HG03196 (cell line): ENCODE measurements at regions not wholly inside any gene's neighbourhood (a gene's known extent, or its start where the extent isn't known, plus 50 kb on each side); places are given as distances from the start of the nearest gene placed in this dataset.

ENCODE experiments used
- ATAC-seq: cut with Tn5 transposase; IDR thresholded peaks from one replicate; pipeline ENCODE4 v1.9.1; 2021; ENCODE audit not compliant: unreplicated experiment

GRCh38 chr6:33967966-33968724, 164.3 kb upstream of the MLN start:
- no peak for ATAC-seq

- no peak for ATAC-seq
These were observed 163.5 kb upstream of the MLN start for GRCh38 chr6:33967265-33967767.

- ATAC-seq, result no peak
These were observed 162.7 kb upstream of the MLN start for GRCh38 chr6:33966536-33966935.

GRCh38 chr6:33965766-33966165, 162.0 kb upstream of the MLN start:
- ATAC-seq, result no peak

GRCh38 chr6:33964387-33964786, 160.6 kb upstream of the MLN start:
- ATAC-seq, result no peak

GRCh38 chr6:33963136-33963750, 159.4 kb upstream of the MLN start:
- ATAC-seq, result no peak

DNA sequence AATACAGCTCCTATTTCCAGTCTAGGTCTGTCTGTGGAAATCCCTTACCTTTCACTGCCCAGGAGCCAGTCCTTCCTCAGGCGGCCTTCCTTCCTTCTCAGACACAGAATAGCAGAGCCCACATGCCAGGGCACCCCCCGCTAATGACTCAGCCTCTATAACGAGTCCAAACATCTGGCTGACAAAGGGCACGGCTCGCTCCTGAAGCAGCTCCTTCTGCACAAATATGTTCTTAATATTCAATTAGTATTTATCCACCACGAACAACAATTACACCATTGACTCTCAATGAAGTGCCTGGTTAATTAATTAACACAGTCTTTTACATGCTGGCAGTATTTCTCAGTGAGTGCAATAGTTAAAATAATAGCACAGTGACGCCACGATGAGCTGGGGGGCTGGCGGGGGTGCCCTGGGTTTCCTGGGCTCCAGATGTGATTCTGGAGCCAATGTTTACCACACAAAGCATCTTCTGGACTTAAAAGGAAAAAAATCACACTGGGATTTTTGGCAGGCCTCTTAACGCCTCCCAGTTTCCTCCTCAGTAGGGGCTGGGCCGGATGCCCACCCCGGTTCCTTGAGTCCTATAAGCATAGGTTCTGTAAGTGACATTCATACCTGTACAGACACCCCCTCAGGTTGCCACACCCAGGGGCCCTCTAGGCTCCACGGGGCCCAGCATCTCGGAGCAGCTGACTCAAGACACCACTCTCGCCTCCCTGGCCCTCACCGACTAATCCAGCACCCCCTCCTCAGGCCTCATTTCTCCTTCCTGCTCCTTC, 158.6 kb upstream of the MLN start:
- no peak for ATAC-seq

- ATAC-seq, result no peak
These were observed 157.9 kb upstream of the MLN start for GRCh38 chr6:33961691-33962090.

DNA sequence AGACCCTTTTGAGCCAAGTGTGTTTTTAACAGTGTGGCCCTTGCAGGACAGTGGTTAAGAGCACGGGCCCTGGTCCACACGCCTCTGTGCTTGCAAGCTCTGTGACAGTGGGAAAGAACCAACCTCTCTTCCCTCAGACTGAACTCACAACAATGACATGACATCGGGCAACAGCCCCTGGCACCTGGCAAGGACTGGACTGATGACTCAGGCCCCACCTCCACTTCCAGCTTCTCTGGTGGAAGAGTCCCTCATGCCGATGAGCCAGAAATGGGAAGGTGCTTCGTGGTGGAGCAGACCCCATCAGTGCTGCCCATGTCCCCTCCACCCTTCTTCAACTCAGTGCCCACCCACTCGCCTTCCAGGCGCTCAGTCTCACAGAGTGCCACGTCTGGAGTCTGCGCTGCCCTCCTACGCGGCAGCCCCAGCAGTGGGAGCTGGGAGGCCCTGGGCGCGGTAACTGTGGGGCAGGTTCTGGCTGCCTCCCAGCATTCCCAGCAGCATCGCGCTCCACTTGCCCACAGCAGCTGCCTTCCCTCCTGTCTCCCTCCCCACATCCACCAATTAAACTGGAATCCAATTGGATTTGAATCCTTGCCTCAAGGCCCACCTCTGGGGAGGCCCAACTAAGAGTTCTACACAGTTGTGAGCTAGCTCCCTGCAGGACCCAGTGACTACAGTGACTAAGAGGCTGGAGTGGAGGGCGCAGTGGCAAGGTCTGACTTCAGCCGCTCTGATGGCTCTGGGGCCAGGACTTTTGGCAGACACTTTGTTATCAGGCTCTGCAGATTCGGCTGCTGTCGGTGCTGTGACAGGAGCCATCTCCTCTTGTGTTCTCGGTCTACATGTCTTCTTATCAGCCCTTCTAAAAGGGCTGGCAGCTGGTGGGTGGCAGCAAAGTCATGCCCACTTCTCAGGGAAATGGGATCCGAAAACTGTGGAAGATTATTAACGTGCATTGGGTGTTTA, 156.8 kb upstream of the MLN start:
- no peak for ATAC-seq

GRCh38 chr6:33959661-33960344, 156.0 kb upstream of the MLN start:
- ATAC-seq, result no peak

DNA sequence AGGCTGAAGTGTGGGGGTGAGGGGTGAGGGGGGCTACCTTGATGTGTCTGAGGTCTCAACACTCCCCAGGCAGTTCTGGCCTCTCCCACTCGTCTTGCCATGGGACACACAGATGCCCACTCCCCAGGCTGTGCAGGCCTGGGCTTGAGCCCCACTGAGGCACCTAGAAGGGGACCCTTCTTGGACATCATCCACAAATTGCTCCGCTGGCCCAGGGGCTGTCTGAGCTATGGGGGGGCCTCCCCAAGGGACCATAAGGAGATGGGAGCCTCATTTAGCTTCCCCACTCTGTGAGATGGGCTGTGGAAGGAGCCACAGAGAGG, 155.5 kb upstream of the MLN start:
- ATAC-seq, result no peak

DNA sequence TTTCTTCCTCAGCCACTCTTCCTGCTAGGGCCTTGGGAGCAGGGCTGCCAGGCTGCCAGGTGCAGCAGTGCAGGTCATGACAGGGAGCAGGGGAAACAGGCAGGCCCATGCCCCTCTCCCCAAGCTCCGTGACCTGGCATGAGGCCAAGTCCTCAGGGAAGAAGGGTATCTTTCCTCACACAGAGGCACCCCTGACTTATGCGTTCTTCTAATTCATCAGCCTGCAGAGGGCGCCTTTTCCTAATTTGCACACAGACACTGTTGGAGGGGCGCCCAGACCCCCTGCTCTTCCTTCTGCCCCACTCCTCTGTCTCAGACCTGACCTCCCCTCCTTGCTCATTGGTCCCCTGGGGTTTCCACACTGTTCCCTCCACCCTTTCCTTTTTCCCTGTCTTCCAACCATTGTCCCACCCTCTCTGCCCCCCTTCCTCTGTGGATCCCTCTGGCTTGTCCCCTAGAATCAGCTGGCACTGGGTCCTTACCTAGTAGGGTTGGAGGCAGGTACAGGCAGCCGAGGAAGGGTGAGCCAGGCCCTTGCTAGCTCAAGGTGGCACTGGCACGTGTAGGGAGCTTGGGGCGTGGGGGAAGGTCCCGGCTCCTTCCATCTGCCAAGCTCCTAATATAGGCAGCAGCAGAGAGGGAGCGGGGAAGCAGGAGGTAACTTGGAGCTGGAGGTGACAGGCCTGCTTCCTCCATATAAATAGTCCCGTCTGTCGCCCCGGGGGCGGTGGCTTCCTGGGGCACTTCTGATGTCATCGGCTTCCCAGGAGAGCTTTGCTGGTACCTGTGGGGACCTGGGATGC, 154.9 kb upstream of the MLN start:
- no peak for ATAC-seq

DNA sequence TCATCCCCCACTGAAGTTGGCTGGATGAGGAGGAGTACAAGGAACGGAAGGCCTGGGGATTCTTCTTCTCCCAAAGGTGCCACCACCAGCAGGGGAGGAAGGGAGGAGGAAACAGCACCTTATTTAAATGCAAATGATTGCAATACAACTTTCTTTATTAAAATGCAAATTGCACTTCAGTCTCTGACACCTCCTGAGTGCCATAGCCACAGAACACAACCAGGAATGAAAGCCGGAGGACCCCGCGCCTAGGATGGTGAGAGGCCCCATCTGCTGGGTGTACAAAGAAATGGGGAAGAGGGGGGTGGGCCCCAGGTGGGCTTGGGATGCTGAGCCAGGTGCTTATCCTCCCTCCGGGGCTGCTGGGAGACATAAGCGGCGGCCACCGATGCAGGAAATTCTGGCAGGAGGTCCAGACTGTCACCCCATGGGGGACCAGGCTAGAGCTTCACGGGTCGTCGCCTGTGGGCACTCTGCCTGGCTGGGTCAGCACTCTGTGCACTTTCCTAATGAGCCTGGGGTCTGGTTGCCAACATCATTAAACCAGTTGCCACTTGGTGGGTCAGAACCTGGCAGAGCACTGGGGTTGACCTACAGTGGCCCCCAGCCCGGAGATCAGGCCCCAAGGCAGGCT, 154.2 kb upstream of the MLN start:
- no peak for ATAC-seq

DNA sequence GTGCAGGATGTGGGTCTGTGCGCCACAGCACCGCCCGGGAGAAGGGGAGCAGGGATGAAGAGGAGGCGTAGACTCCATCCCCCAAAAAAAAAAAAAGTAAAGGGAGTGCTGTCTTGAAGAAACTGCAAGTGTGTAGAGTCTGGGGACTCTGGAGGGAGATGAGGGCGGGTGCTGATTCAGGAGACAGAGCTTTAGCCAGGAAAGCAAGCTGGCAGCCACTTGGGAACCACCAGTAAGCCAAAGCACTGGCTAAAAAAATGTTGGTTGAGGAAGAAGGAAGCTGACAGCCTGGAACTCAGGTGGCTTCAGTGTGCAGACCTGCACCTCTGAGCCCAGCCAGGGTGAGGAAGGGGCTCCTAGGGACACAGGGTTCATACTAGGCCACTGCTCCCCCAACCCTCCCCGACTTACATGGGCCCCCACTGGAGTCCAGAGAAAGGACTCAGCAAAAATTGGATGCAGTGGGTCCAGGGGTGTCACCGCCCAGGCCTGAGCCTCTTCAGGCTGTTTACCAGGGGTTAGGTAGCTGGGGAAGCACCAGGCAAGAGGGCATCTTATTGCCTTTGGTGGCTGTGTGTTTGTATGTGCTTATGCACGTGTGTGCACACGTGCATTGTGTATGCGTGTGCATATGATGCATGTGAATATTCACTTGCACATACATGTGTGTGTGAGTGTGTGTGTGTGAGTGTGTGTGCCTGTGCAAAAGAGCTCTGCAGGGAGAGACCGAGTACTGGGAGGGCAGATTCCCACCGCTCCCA, 153.5 kb upstream of the MLN start:
- ATAC-seq, result no peak

GRCh38 chr6:33956206-33956605, 152.4 kb upstream of the MLN start:
- ATAC-seq, result no peak

GRCh38 chr6:33955566-33955965, 151.8 kb upstream of the MLN start:
- no peak for ATAC-seq

GRCh38 chr6:33954453-33954852, 150.7 kb upstream of the MLN start:
- ATAC-seq, result no peak

DNA sequence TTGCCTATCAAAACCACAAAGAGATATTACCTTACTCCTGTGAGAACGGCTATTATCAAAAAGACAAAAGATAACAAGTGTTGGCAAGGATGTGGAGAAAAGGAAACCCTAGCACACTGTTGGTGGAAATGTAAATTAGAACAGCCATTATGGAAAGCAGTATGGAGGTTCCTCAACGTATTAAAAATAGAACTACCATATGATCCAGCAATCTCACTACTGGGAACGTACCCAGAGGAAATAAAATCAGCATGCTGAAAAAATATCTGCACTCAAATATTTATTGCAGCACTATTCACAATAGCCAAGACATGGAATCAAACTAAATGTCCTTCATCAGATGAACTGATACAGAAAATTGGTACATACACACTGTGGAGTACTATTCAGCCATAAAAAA, 149.4 kb upstream of the MLN start:
- no peak for ATAC-seq
